ENCODE measurements at regions not wholly inside any gene's neighbourhood (a gene's known extent, or its start where the extent isn't known, plus 50 kb on each side); places are given as distances from the start of the nearest gene placed in this dataset.

DNA sequence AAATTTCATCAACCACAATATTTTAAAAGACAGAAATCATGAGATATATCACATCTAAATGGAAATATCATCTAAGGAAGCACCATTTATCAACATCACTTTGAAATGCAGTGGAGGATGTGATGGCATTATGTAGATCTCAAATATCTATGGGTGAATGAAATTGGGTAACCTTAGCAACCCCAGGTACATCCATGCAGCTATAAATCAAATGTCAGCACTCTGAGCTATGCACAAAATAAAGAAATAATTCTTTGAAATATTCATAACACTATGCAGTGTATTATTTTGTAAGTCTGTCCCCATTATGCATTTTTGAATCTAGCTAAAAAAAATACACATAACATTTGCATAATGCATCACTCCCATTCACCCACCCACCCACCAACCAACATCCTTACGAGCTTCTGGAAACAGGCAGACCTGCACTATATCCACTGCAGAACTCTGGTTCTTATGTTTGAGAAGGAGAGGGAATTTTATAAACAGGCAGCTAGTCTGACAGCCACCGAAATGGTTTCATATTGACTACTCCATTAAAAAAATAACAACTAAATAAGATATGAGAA, 186.8 kb downstream of the SHOX2 start:
- H3K9ac ChIP-seq (ENCODE audit: insufficient read depth in 1 of 2, low read depth in 2 of 2, low read length in 2 of 2) = no peak overlapping the region
- no peak overlapping the region for H3K27ac ChIP-seq (ENCODE audit: extremely low read depth, low read depth, low read length)
- no TSS peak for BruUV-seq (replicated peaks)
- intact Hi-C loops (cut with micrococcal nuclease) = no loop called here
- no peaks in the 10 kb centered on the region for H3K79me2 ChIP-seq (ENCODE audit: control insufficient read depth, insufficient read depth, low read length)
- no peak for FAIRE-seq
- H3K9me3 ChIP-seq (replicated peaks; ENCODE audit: control insufficient read depth, insufficient read depth, low read depth, low read length) = no peaks in the 10 kb centered on the region
- no peaks in the 10 kb centered on the region for H3K4me1 ChIP-seq (replicated peaks in 1 of 2; ENCODE audit: control insufficient read depth in 2 of 2, insufficient read depth in 2 of 2, low read length in 2 of 2)
- ChIA-PET CTCF (ENCODE audit: low intra/inter-chr PET ratio) (no interaction called here), POLR2A (no interaction called here)
- no peak overlapping the region for H3K4me2 ChIP-seq (ENCODE audit: insufficient read depth, low read length)
- no peaks in the 10 kb centered on the region for H3K9me1 ChIP-seq (ENCODE audit: control insufficient read depth, insufficient read depth, low read length)
- TF ChIP-seq ZNF212 (CRISPR knock-in tag; IDR thresholded peaks at IDR 0.05) (no peak), CAMTA2 (CRISPR knock-in tag; conservative IDR thresholded peaks at IDR 0.05) (no peak), CHCHD3 (CRISPR knock-in tag; IDR thresholded peaks at IDR 0.05) (no peak), ZNF224 (CRISPR knock-in tag; IDR thresholded peaks at IDR 0.05) (no peak), SMARCA4 (IDR thresholded peaks at IDR 0.05) (no peak), PHF20 (IDR thresholded peaks at IDR 0.05; ENCODE audit: partially characterized antibody) (no peak), SRSF9 (IDR thresholded peaks at IDR 0.05; ENCODE audit: borderline replicate concordance, low read depth, low read length) (no peak), NONO (IDR thresholded peaks at IDR 0.05; ENCODE audit: low read depth in 2 of 2, low read length in 1 of 2) (no peak), ASH1L (IDR thresholded peaks at IDR 0.05; ENCODE audit: borderline replicate concordance, low read depth, partially characterized antibody) (no peak), WHSC1 (IDR thresholded peaks at IDR 0.05; ENCODE audit: low read length) (no peak), MAFF (IDR thresholded peaks at IDR 0.05; ENCODE audit: low read length) (no peak), CCAR2 (IDR thresholded peaks at IDR 0.05; ENCODE audit: low read depth, low read length) (no peak)
- TF ChIP-seq, protein P1, sequence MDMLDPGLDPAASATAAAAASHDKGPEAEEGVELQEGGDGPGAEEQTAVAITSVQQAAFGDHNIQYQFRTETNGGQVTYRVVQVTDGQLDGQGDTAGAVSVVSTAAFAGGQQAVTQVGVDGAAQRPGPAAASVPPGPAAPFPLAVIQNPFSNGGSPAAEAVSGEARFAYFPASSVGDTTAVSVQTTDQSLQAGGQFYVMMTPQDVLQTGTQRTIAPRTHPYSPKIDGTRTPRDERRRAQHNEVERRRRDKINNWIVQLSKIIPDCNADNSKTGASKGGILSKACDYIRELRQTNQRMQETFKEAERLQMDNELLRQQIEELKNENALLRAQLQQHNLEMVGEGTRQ (CRISPR knock-in tag; IDR thresholded peaks at IDR 0.05) = no peak
- TF ChIP-seq, protein P2, sequence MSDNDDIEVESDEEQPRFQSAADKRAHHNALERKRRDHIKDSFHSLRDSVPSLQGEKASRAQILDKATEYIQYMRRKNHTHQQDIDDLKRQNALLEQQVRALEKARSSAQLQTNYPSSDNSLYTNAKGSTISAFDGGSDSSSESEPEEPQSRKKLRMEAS (CRISPR knock-in tag; IDR thresholded peaks at IDR 0.05) = no peak
- TF ChIP-seq, protein P3, sequence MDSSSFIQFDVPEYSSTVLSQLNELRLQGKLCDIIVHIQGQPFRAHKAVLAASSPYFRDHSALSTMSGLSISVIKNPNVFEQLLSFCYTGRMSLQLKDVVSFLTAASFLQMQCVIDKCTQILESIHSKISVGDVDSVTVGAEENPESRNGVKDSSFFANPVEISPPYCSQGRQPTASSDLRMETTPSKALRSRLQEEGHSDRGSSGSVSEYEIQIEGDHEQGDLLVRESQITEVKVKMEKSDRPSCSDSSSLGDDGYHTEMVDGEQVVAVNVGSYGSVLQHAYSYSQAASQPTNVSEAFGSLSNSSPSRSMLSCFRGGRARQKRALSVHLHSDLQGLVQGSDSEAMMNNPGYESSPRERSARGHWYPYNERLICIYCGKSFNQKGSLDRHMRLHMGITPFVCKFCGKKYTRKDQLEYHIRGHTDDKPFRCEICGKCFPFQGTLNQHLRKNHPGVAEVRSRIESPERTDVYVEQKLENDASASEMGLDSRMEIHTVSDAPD (CRISPR knock-in tag; IDR thresholded peaks at IDR 0.05) = no peak
- ATAC-seq = no peak
- H2AFZ ChIP-seq (ENCODE audit: low read depth, low read length) = no peak overlapping the region
- in situ Hi-C loops (cut with MboI) = no loop called here
- no peak for DNase-seq (ENCODE audit: extremely low read depth in 1 of 4, low spot score in 3 of 4)
- H3K36me3 ChIP-seq (ENCODE audit: control insufficient read depth, insufficient read depth, low read length) = no peaks in the 10 kb centered on the region
- H4K20me1 ChIP-seq (replicated peaks; ENCODE audit: control insufficient read depth, insufficient read depth, low read length) = no peaks in the 10 kb centered on the region
- WGBS (ENCODE audit: insufficient coverage, low coverage, missing lambda C conversion rate) = 0% methylated on average over 2 of the region's 2 CpGs
- no peak overlapping the region for H3K4me3 ChIP-seq
- peaks cover 0 to 13% of the 10 kb centered on the region in 2 experiments; a peak in 2 of 5 replicates for H3K27me3 ChIP-seq (ENCODE audit: control insufficient read depth in 2 of 2, insufficient read depth in 2 of 2, low read length in 2 of 2)
